ENCODE measurements at regions not wholly inside any gene's neighbourhood (a gene's known extent, or its start where the extent isn't known, plus 50 kb on each side); places are given as distances from the start of the nearest gene placed in this dataset.

DNA sequence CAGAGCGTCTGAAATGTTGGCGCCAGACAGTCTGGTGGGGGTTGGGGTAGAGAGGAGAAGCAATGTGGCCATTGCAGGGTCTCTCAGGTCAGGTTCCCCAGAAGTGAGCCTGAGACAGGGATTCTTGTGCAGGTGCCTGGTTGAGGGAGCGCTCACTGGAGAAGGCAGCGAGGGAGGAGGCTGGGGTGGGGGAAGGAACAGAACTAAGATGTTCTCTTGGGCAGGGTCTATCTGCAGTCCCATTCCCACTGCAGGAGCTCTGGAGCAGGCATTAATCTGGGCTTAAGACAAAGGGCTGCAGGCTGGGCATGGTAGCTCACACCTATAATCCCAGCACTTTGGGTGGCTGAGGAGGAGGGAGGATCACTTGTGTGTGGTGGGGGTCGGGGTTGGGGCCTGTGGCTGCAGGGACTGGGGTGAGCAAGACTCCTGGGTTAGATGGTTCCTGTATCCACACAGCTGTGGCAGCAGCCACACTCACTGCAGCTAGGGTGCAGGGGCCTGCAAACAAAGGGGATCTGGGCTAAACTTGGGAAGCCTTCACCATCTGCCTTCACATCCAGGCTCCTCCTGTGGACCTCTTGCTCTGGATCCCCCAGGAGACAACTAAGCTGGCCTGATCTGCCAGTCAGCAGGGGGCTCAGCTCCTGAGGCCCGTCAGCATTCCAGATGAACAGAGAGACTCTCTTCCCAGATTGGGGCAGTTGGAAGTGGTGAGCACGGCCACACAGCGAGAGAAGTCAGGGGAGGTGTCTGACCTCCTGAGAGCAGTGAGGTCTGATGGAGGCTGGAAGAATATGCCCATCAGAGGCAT, 172.5 kb downstream of the ABHD5 start:
- DNase-seq, result no peak
- TF ChIP-seq, protein P1, sequence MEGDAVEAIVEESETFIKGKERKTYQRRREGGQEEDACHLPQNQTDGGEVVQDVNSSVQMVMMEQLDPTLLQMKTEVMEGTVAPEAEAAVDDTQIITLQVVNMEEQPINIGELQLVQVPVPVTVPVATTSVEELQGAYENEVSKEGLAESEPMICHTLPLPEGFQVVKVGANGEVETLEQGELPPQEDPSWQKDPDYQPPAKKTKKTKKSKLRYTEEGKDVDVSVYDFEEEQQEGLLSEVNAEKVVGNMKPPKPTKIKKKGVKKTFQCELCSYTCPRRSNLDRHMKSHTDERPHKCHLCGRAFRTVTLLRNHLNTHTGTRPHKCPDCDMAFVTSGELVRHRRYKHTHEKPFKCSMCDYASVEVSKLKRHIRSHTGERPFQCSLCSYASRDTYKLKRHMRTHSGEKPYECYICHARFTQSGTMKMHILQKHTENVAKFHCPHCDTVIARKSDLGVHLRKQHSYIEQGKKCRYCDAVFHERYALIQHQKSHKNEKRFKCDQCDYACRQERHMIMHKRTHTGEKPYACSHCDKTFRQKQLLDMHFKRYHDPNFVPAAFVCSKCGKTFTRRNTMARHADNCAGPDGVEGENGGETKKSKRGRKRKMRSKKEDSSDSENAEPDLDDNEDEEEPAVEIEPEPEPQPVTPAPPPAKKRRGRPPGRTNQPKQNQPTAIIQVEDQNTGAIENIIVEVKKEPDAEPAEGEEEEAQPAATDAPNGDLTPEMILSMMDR (IDR thresholded peaks at IDR 0.05), result no peak
- no peaks in the 10 kb centered on the region; the same call in 1 of the 2 replicates for H3K27me3 Mint-ChIP-seq (ENCODE audit: insufficient read depth)
- no peak overlapping the region for H3K27ac Mint-ChIP-seq
- H3K4me1 Mint-ChIP-seq (ENCODE audit: low read depth), result peaks cover 42% of the 10 kb centered on the region
- no peaks in the 10 kb centered on the region for H3K36me3 Mint-ChIP-seq (ENCODE audit: low read depth)
- H3K4me3 Mint-ChIP-seq, result no peak overlapping the region
- H3K9me3 Mint-ChIP-seq, result no peaks in the 10 kb centered on the region

DNA sequence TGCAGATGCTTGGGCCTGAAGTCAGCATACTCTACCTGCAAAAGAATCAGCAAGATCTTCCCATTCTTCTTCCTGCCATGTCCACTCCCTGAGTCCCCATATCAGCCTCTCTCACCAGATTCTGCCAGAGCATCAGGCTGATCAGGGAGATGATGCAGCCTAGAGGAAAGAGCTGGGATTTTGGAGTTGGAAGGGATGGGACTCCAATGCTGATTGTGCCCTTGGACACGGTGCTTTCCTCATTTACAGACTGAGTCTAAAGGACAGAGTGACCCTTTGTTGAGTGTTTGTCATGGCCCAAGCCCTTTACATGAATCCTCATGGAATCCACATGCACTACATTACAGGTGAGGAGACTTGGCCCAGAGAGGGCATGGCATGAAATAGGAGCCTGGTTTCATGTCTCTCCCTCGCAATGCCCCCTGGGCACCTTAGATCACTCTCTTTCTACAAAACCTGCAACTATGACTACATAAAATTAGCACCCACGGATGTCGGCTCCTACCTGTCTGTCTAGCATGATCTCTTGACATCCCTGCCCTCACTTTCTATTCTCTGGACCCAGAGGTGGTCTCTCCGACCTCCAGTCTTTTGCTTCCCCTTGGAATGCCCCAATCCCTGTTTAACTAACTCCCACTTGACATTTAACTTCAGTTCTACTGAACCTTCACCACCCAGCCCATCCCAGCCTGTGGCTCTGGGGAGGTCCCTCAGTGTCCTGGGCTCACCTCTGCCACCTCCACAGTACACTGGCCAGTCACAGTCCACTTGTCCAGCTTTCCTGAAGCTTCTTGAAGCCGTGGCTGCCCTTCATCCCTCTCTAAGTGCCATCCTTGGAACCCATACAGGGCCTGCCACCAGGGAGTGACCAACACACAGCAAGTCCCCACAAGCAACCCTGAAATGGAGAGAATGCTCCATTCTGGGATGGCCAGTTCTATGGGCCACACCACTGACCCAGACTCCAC, 173.5 kb downstream of the ABHD5 start:
- Mint-ChIP-seq H3K27me3 (ENCODE audit: insufficient read depth) (no peaks in the 10 kb centered on the region; the same call in 1 of the 2 replicates), H3K4me1 (ENCODE audit: low read depth) (peaks cover 49% of the 10 kb centered on the region), H3K36me3 (ENCODE audit: low read depth) (no peaks in the 10 kb centered on the region), H3K27ac (no peak overlapping the region), H3K4me3 (no peak overlapping the region), H3K9me3 (no peaks in the 10 kb centered on the region)
- TF ChIP-seq, protein P1 (IDR thresholded peaks at IDR 0.05), result no peak
- DNase-seq, result no peak

DNA sequence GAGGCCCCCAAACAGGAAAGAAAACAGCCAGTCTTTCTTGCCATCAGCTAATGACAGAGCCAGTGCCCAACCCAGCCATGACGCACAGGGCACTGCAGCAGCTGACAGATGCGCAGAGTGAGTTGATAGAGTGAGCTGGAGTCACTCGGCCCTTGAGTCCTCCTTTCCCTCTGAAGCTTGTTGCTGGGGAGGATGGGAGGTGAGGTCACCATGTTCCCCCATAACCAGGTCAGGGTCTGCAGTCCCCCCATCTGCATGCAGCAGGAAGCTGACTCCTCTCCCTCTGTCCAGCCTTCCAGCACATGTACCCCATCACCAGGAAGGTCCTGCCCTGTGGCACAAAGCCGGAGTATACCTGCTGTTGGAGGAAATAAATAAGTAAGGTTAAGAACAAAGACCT, 174.6 kb downstream of the ABHD5 start:
- Mint-ChIP-seq H3K27me3 (ENCODE audit: insufficient read depth) (no peaks in the 10 kb centered on the region; the same call in 1 of the 2 replicates), H3K4me1 (ENCODE audit: low read depth) (peaks cover 60% of the 10 kb centered on the region), H3K27ac (no peak overlapping the region), H3K9me3 (no peaks in the 10 kb centered on the region), H3K36me3 (ENCODE audit: low read depth) (no peaks in the 10 kb centered on the region), H3K4me3 (no peak overlapping the region)
- no peak for DNase-seq
- TF ChIP-seq, protein P1 (IDR thresholded peaks at IDR 0.05), result no peak

DNA sequence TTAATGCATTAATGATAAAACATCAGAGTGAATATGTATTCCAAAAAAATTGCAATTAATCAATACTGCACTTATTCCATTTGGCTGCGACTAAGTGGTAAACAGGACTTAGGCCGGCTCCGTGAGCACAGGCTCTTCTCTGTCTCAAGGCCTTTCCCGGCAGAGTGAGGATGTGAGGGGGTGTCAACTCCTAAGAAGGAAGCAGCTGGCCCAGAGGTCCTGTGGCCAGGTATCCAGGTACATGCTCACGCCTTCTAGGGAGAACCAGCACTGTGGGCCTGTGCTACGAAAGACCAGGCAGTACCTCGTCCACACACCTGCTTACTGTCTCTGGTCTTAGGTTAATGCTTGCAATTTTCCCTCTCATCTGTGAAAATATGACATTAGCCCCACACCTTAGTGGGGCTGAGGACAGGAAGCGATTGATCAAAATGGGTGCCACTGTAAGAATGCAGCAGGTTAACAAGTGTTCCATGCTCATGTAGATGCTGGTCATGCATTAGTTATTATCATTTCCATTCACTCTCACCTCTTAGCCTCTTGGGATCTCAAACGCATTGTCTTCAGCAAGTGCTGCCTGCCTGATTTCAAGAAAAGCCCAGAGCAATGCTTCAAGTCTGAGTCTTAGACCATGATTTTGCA, 175.3 kb downstream of the ABHD5 start:
- Mint-ChIP-seq H3K9me3 (no peaks in the 10 kb centered on the region), H3K27me3 (ENCODE audit: insufficient read depth) (no peaks in the 10 kb centered on the region; the same call in 1 of the 2 replicates), H3K36me3 (ENCODE audit: low read depth) (no peaks in the 10 kb centered on the region), H3K4me3 (no peak overlapping the region), H3K4me1 (ENCODE audit: low read depth) (peaks cover 67% of the 10 kb centered on the region), H3K27ac (peak overlapping the region; percentile 86)
- DNase-seq, result no peak
- TF ChIP-seq, protein P1 (IDR thresholded peaks at IDR 0.05), result no peak
